Astrocyte (in vitro differentiated cells and primary cell): ENCODE measurements at regions not wholly inside any gene's neighbourhood (a gene's known extent, or its start where the extent isn't known, plus 50 kb on each side); places are given as distances from the start of the nearest gene placed in this dataset.

Experiments used
- DNase-seq: peaks from one replicate; pipeline ENCODE4 v3.0.0-alpha.2; 2010; ENCODE audit warnings: low read depth
- FAIRE-seq: peaks from 2 replicates; lab custom pipeline; 2011; peaks lifted over from hg19 to GRCh38; lab: Jason Lieb, UNC
- H2AFZ ChIP-seq: 2 replicates; pipeline ENCODE4 v1.6.0; 2012; ENCODE audit warnings: low read depth, low read length, inconsistent platforms
- H3K27ac ChIP-seq: 2 replicates; pipeline ENCODE4 v1.5.1; 2011; ENCODE audit warnings: low read depth, low read length, inconsistent platforms
- H3K27me3 ChIP-seq: 2 replicates; pipeline ENCODE4 v1.6.0; 2011; ENCODE audit warnings: low read length, inconsistent platforms; ENCODE audit not compliant: insufficient read depth
- H3K36me3 ChIP-seq: 2 replicates; pipeline ENCODE4 v1.5.1; 2011; ENCODE audit warnings: low read length, inconsistent platforms; ENCODE audit not compliant: insufficient read depth
- H3K4me1 ChIP-seq: 2 replicates; pipeline ENCODE4 v1.5.1; 2011; ENCODE audit warnings: low read length, inconsistent platforms; ENCODE audit not compliant: insufficient read depth
- H3K4me2 ChIP-seq: 2 replicates; pipeline ENCODE4 v1.6.0; 2012; ENCODE audit warnings: low read length, inconsistent platforms
- H3K4me3 ChIP-seq: 2 replicates; pipeline ENCODE4 v1.5.1; 2011; ENCODE audit warnings: low read depth, mild to moderate bottlenecking, low read length, inconsistent platforms; ENCODE audit not compliant: insufficient read depth
- H3K79me2 ChIP-seq: 2 replicates; pipeline ENCODE4 v1.6.0; 2012; ENCODE audit warnings: mild to moderate bottlenecking, low read length, inconsistent platforms; ENCODE audit not compliant: insufficient read depth
- H3K9ac ChIP-seq: 2 replicates; pipeline ENCODE4 v1.6.0; 2012; ENCODE audit warnings: mild to moderate bottlenecking, low read length, inconsistent platforms
- H3K9me3 ChIP-seq: 2 replicates; pipeline ENCODE4 v1.5.1; 2012; ENCODE audit warnings: low read depth, mild to moderate bottlenecking, low read length, inconsistent platforms; ENCODE audit not compliant: insufficient read depth
- H4K20me1 ChIP-seq: 2 replicates; pipeline ENCODE4 v1.6.0; 2012; ENCODE audit warnings: low read length, inconsistent platforms; ENCODE audit not compliant: insufficient read depth
- H3K27ac Mint-ChIP-seq: one replicate; pipeline ENCODE4 v1.8.0; 2021; ENCODE audit warnings: mild to moderate bottlenecking, mixed read lengths; ENCODE audit not compliant: unreplicated experiment
- H3K27me3 Mint-ChIP-seq: one replicate; pipeline ENCODE4 v1.8.0; 2021; ENCODE audit warnings: low read depth, mixed read lengths; ENCODE audit not compliant: unreplicated experiment
- H3K36me3 Mint-ChIP-seq: one replicate; pipeline ENCODE4 v1.8.0; 2021; ENCODE audit warnings: low read depth, mixed read lengths; ENCODE audit not compliant: unreplicated experiment
- H3K4me1 Mint-ChIP-seq: one replicate; pipeline ENCODE4 v1.8.0; 2021; ENCODE audit warnings: low read depth, mixed read lengths; ENCODE audit not compliant: unreplicated experiment
- H3K4me3 Mint-ChIP-seq: one replicate; pipeline ENCODE4 v1.8.0; 2021; ENCODE audit warnings: mild to moderate bottlenecking, moderate library complexity, mixed read lengths; ENCODE audit not compliant: unreplicated experiment
- H3K9me3 Mint-ChIP-seq: one replicate; pipeline ENCODE4 v1.8.0; 2021; ENCODE audit warnings: mild to moderate bottlenecking, mixed read lengths; ENCODE audit not compliant: unreplicated experiment
- EZH2 ChIP-seq: IDR thresholded peaks from 2 replicates; pipeline ENCODE4 v1.6.1; 2012; ENCODE audit warnings: mild to moderate bottlenecking, low read length, inconsistent platforms; ENCODE audit not compliant: insufficient read depth
- TF ChIP-seq, protein P1 (sequence below): IDR thresholded peaks from 2 replicates; pipeline ENCODE4 v1.5.1; 2011; ENCODE audit warnings: low read depth, mild to moderate bottlenecking, inconsistent platforms, low read length, moderate library complexity; ENCODE audit not compliant: insufficient read depth

DNA sequence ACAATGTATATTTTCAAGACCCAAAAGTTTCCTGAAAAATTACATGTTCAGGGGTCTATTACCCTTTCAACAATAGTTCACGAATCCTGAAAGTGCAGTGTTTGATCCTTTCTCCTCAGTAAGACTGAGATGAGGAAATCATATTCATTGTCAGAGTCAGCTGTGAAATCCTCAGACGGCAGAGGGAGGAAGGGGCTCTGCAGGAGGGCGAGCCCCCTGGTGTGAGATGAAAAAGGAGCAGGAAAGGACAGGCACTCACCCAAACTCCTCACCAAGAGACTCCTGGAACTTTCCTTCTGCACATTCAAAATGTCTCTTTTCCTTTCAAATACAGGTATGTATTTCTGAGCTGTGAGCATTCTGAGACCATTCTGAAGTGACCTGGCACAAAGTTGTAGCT, 150.3 kb upstream of the HABP2 start:
- Mint-ChIP-seq H3K27me3 (peaks cover 24% of the 10 kb centered on the region), H3K9me3 (peaks cover 5% of the 10 kb centered on the region), H3K4me3 (no peak overlapping the region), H3K36me3 (no peaks in the 10 kb centered on the region), H3K27ac (no peak overlapping the region), H3K4me1 (no peaks in the 10 kb centered on the region)
- Histone ChIP-seq H3K27ac (no peak overlapping the region), H3K9ac (no peak overlapping the region), H3K9me3 (no peaks in the 10 kb centered on the region), H3K27me3 (peaks cover 25% of the 10 kb centered on the region), H3K4me1 (no peaks in the 10 kb centered on the region), H2AFZ (no peak overlapping the region), H3K4me3 (no peak overlapping the region), H3K79me2 (no peaks in the 10 kb centered on the region), H3K4me2 (no peak overlapping the region), H4K20me1 (no peaks in the 10 kb centered on the region), H3K36me3 (no peaks in the 10 kb centered on the region)
- no peak for FAIRE-seq
- DNase-seq, result no peak
- TF ChIP-seq, protein P1, sequence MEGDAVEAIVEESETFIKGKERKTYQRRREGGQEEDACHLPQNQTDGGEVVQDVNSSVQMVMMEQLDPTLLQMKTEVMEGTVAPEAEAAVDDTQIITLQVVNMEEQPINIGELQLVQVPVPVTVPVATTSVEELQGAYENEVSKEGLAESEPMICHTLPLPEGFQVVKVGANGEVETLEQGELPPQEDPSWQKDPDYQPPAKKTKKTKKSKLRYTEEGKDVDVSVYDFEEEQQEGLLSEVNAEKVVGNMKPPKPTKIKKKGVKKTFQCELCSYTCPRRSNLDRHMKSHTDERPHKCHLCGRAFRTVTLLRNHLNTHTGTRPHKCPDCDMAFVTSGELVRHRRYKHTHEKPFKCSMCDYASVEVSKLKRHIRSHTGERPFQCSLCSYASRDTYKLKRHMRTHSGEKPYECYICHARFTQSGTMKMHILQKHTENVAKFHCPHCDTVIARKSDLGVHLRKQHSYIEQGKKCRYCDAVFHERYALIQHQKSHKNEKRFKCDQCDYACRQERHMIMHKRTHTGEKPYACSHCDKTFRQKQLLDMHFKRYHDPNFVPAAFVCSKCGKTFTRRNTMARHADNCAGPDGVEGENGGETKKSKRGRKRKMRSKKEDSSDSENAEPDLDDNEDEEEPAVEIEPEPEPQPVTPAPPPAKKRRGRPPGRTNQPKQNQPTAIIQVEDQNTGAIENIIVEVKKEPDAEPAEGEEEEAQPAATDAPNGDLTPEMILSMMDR, result no peak
- no peak for TF ChIP-seq EZH2

DNA sequence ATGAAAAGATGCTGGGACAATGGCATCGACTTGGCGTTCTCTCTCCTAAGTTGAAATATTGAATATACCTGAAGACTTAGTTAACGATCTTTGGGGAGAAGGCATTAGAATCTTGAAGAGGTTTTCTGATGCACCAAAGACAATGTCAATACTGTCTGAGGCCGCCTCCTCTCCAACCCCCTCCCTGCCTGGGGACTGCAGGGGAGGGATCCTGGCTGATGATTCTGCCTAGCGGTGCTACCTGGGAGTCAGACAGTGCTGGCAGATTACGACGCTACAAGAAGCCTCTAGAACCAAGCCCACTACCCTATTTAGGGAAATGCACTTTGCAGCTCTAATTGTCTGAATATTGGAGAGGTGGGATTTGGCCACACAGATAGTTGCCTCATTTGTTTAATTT, 145.6 kb upstream of the HABP2 start:
- Histone ChIP-seq H3K4me1 (no peaks in the 10 kb centered on the region), H3K27ac (no peak overlapping the region), H3K27me3 (peaks cover 35% of the 10 kb centered on the region), H3K79me2 (no peaks in the 10 kb centered on the region), H2AFZ (no peak overlapping the region), H3K36me3 (no peaks in the 10 kb centered on the region), H3K9me3 (no peaks in the 10 kb centered on the region), H4K20me1 (no peaks in the 10 kb centered on the region), H3K9ac (no peak overlapping the region), H3K4me2 (no peak overlapping the region), H3K4me3 (no peak overlapping the region)
- Mint-ChIP-seq H3K27ac (no peak overlapping the region), H3K4me1 (no peaks in the 10 kb centered on the region), H3K36me3 (no peaks in the 10 kb centered on the region), H3K9me3 (no peaks in the 10 kb centered on the region), H3K27me3 (peaks cover 41% of the 10 kb centered on the region), H3K4me3 (no peak overlapping the region)
- TF ChIP-seq EZH2, result no peak
- TF ChIP-seq, protein P1, result no peak
- DNase-seq (no peak), FAIRE-seq (no peak)

DNA sequence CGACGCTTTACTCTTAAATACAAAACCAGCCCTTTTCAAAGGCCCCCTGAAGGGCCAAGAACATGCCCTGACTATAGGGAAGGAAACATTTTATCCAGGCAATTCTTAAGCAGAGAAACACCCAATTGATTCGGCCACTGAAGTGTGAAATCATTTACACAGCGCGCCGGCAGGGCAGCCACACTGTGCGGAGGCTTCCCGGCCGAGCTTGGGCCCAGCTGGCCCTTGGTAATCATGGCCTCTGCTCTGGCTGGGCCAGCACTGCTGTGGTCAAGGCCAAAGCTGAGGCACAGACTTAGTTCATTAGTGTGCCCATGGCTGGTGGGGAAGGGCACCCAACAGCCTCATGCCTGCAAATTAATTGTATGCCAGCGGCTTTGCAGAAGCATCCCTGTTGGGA, 143.7 kb upstream of the HABP2 start:
- DNase-seq, result no peak
- H3K9ac ChIP-seq, result no peak overlapping the region
- no peaks in the 10 kb centered on the region for H3K36me3 ChIP-seq
- H3K4me2 ChIP-seq, result no peak overlapping the region
- Mint-ChIP-seq H3K4me1 (no peaks in the 10 kb centered on the region), H3K27me3 (peaks cover 41% of the 10 kb centered on the region), H3K36me3 (no peaks in the 10 kb centered on the region), H3K27ac (no peak overlapping the region), H3K9me3 (peaks cover 3% of the 10 kb centered on the region), H3K4me3 (no peak overlapping the region)
- no peak overlapping the region for H2AFZ ChIP-seq
- H3K27ac ChIP-seq, result no peak overlapping the region
- H3K9me3 ChIP-seq, result no peaks in the 10 kb centered on the region
- H3K4me1 ChIP-seq, result no peaks in the 10 kb centered on the region
- no peak for FAIRE-seq
- no peaks in the 10 kb centered on the region for H3K79me2 ChIP-seq
- H3K27me3 ChIP-seq, result peaks cover 35% of the 10 kb centered on the region
- H4K20me1 ChIP-seq, result no peaks in the 10 kb centered on the region
- no peak for TF ChIP-seq EZH2
- TF ChIP-seq, protein P1, result no peak
- no peak overlapping the region for H3K4me3 ChIP-seq
